AML-193 (cell line): ENCODE measurements at regions not wholly inside any gene's neighbourhood (a gene's known extent, or its start where the extent isn't known, plus 50 kb on each side); places are given as distances from the start of the nearest gene placed in this dataset.

ENCODE experiments used
- DNase-seq, 2 experiments: peaks; one replicate each; lab custom pipeline; 2025; lab: John Stamatoyannopoulos, UW

GRCh38 chr6:54440549-54440948 lies 132.3 kb downstream of the TINAG start:
- no peak for DNase-seq

GRCh38 chr6:54441020-54441419 lies 132.8 kb downstream of the TINAG start:
- DNase-seq = no peak

- no peak for DNase-seq
Observed at GRCh38 chr6:54441687-54442248, 133.5 kb downstream of the TINAG start.

- DNase-seq = no peak
Observed at GRCh38 chr6:54445207-54445606, 137.0 kb downstream of the TINAG start.

- DNase-seq = no peak
Observed at GRCh38 chr6:54448617-54449016, 140.4 kb downstream of the TINAG start.

- DNase-seq = no peak
Observed at GRCh38 chr6:54451516-54451915, 143.3 kb downstream of the TINAG start.

GRCh38 chr6:54463354-54464024 lies 155.2 kb downstream of the TINAG start:
- DNase-seq = no peak

GRCh38 chr6:54465649-54466300 lies 157.5 kb downstream of the TINAG start:
- no peak for DNase-seq

GRCh38 chr6:54467384-54467783 lies 159.1 kb downstream of the TINAG start:
- DNase-seq = no peak

GRCh38 chr6:54473328-54473727 lies 165.1 kb downstream of the TINAG start:
- DNase-seq = no peak

- DNase-seq = no peak
Observed at GRCh38 chr6:54474898-54475297, 166.7 kb downstream of the TINAG start.

GRCh38 chr6:54481091-54481490 lies 172.8 kb downstream of the TINAG start:
- DNase-seq = no peak

- no peak for DNase-seq
Observed at GRCh38 chr6:54491431-54491830, 183.2 kb downstream of the TINAG start.

GRCh38 chr6:54493138-54493537 lies 184.9 kb downstream of the TINAG start:
- no peak for DNase-seq

GRCh38 chr6:54503144-54503543 lies 194.9 kb downstream of the TINAG start:
- no peak for DNase-seq

GRCh38 chr6:54515013-54515412 lies 206.8 kb downstream of the TINAG start:
- DNase-seq = no peak

- DNase-seq = no peak
Observed at GRCh38 chr6:54515713-54516112, 207.5 kb downstream of the TINAG start.

GRCh38 chr6:54516321-54516720 lies 208.1 kb downstream of the TINAG start:
- no peak for DNase-seq

- no peak for DNase-seq
Observed at GRCh38 chr6:54519161-54519560, 210.9 kb downstream of the TINAG start.

- DNase-seq = no peak
Observed at GRCh38 chr6:54525731-54526130, 217.5 kb downstream of the TINAG start.

- no peak for DNase-seq
Observed at GRCh38 chr6:54533567-54533966, 225.3 kb downstream of the TINAG start.

- no peak for DNase-seq
Observed at GRCh38 chr6:54535568-54535967, 227.3 kb downstream of the TINAG start.

- DNase-seq = no peak
Observed at GRCh38 chr6:54541541-54541940, 233.3 kb downstream of the TINAG start.

GRCh38 chr6:54559136-54559535 lies 250.9 kb downstream of the TINAG start:
- DNase-seq = no peak
